ENCODE measurements at regions not wholly inside any gene's neighbourhood (a gene's known extent, or its start where the extent isn't known, plus 50 kb on each side); places are given as distances from the start of the nearest gene placed in this dataset.

GRCh38 chr5:8686707-8687106, 817.8 kb downstream of the MTRR start:
- TF ChIP-seq CTCF (IDR thresholded peaks at IDR 0.05) (no peak), POLR2A (IDR thresholded peaks at IDR 0.05) (no peak)
